Peyer's patch (tissue), 4 donors: ENCODE measurements at regions not wholly inside any gene's neighbourhood (a gene's known extent, or its start where the extent isn't known, plus 50 kb on each side); places are given as distances from the start of the nearest gene placed in this dataset.

Experiments
- DNase-seq, 3 donors: peaks; one replicate each; pipeline ENCODE4 v3.0.0-alpha.2; 2017 to 2019
- H3K27ac ChIP-seq, 4 donors: fragments of 200-600 bp; sonication (generic); one replicate each; pipeline ENCODE4 v1.5.1; 2016 to 2019
- H3K27me3 ChIP-seq, 2 donors: fragments of 200-600 bp; sonication (generic); one replicate each; pipeline ENCODE4 v1.5.1; 2019
- H3K36me3 ChIP-seq, 3 donors: fragments of 200-600 bp; sonication (generic); one replicate each; pipeline ENCODE4 v1.5.1; 2016 to 2019
- H3K4me1 ChIP-seq, 4 donors: fragments of 200-600 bp; sonication (generic); one replicate each; pipeline ENCODE4 v1.5.1; 2016 to 2019
- H3K4me3 ChIP-seq, 4 donors: fragments of 200-600 bp; sonication (generic); 1 replicate in 3 of 4; 2 replicates in 1 of 4; pipeline ENCODE4 v1.5.1; 2016 to 2019; ENCODE audit warnings: mild to moderate bottlenecking in 1 of 4
- H3K9me3 ChIP-seq, 4 donors: fragments of 200-600 bp; sonication (generic); one replicate each; pipeline ENCODE4 v1.5.1; 2016 to 2019; ENCODE audit warnings: mild to moderate bottlenecking in 1 of 4
- POLR2A ChIP-seq, 2 donors: fragments of 450-650 bp; IDR thresholded peaks; one replicate each; pipeline ENCODE4 v1.5.1; 2017; ENCODE audit warnings: antibody characterized with exemption in 2 of 2, mild to moderate bottlenecking in 2 of 2, moderate library complexity in 2 of 2
- TF ChIP-seq, protein P1 (sequence below), 6 experiments: fragments of 450-650 bp in 4 of 6; fragments of 200-600 bp in 2 of 6; sonication (generic) in 1 of 6; IDR thresholded peaks; one replicate each; pipeline ENCODE4 v1.5.1; 2017 to 2019; ENCODE audit warnings: antibody characterized with exemption in 6 of 6, mild to moderate bottlenecking in 3 of 6, moderate library complexity in 1 of 6

DNA sequence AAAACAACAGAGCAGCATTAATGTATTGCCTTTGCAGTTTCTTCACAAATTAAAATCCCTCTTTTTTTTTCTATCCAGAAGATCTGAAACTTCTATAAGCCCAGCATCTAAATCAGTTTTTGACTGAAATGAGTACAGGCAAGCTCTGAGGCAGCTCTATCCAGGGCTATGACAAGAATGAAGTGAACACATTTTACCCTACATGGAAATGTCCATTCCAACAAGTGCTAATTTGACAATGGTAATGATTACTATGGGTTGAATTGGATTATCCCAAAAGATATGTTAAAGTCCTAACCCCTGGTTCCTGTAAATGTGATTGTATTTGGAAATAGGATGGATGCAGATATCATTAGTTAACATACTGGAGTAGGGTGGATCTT lies 115.7 kb downstream of the RPL22L1 start:
- Histone ChIP-seq H3K27me3 (no peaks in the 10 kb centered on the region), H3K9me3 (no peaks in the 10 kb centered on the region), H3K4me3 (no peak overlapping the region), H3K36me3 (no peaks in the 10 kb centered on the region), H3K27ac (no peak overlapping the region), H3K4me1 (no peaks in the 10 kb centered on the region)
- DNase-seq = no peak
- TF ChIP-seq, protein P1, sequence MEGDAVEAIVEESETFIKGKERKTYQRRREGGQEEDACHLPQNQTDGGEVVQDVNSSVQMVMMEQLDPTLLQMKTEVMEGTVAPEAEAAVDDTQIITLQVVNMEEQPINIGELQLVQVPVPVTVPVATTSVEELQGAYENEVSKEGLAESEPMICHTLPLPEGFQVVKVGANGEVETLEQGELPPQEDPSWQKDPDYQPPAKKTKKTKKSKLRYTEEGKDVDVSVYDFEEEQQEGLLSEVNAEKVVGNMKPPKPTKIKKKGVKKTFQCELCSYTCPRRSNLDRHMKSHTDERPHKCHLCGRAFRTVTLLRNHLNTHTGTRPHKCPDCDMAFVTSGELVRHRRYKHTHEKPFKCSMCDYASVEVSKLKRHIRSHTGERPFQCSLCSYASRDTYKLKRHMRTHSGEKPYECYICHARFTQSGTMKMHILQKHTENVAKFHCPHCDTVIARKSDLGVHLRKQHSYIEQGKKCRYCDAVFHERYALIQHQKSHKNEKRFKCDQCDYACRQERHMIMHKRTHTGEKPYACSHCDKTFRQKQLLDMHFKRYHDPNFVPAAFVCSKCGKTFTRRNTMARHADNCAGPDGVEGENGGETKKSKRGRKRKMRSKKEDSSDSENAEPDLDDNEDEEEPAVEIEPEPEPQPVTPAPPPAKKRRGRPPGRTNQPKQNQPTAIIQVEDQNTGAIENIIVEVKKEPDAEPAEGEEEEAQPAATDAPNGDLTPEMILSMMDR (IDR thresholded peaks at IDR 0.05) = no peak
- TF ChIP-seq POLR2A (IDR thresholded peaks at IDR 0.05) = no peak

DNA sequence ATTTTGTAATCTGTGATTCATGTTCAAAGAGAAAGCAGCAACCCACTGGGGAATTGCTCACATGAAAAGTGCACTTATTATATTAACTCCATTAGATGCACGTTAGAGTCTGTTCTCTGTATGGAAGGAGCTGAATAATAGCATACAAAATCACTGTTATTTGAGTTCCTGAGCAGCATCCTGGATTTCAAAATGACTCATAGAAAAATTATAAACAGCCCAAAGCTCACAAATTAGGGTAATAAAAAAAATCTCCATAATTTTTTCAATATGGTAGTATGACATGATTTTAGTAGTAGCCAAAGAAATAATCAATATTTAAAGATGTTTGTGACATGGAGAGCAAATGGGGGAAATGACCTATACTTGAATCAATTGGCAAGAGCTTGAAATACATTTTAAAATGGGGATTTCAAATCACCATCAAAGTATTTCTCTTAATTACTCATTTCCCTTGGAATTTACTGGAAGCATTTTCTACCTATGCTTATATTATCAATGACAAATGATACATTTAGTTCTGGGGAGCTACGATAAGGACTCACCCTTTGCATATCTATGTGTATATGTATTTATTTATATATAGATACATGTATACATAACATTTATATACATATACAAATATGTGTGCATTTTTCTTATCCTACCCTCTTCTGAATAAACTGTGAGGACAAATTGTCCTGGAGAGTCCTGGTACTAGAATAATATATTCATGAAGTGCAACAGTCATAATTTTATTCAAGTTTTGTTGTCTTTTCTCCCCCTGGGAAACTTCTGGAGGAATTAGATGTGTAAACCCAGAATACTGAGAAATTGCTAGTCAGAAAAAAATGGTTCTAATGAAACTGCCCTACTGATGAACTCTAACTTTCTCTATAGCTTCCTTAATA lies 116.3 kb downstream of the RPL22L1 start:
- no peak for DNase-seq
- H3K4me1 ChIP-seq = no peaks in the 10 kb centered on the region
- H3K27ac ChIP-seq = no peak overlapping the region
- no peaks in the 10 kb centered on the region for H3K9me3 ChIP-seq
- no peak overlapping the region for H3K4me3 ChIP-seq
- TF ChIP-seq POLR2A (IDR thresholded peaks at IDR 0.05) = no peak
- H3K27me3 ChIP-seq = no peaks in the 10 kb centered on the region
- H3K36me3 ChIP-seq = no peaks in the 10 kb centered on the region

DNA sequence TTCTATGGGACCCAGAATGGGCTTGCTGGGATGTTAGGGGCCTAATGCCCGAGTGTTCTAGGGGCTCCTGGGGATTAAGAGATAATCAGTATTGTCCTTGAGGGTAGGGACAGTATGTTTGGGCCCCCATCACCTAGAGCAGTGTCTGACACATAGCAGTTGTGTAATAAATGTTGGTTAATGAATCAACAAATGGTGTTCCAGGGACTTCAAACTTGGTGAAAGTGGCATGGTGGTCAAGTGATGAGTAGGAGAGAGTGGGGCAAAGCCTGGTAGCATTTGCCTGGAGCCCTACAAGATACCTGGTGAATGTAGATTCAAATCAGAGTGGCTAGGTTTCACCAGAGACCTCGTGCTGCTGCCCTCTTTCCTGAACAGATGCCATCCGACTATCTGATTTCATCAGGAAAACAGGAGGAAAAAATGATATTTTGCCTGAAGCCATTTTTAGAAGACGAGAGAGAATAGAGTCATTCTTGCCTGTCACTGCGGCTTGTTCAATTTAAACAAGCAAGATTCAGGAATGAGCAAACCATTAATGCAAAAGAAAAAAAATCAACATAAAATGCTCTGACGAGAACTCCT lies 117.3 kb downstream of the RPL22L1 start:
- TF ChIP-seq, protein P1 (IDR thresholded peaks at IDR 0.05) = no peak
- TF ChIP-seq POLR2A (IDR thresholded peaks at IDR 0.05) = no peak
- H3K27ac ChIP-seq = no peak overlapping the region
- H3K27me3 ChIP-seq = no peaks in the 10 kb centered on the region
- H3K4me1 ChIP-seq = no peaks in the 10 kb centered on the region
- no peak for DNase-seq
- no peaks in the 10 kb centered on the region for H3K9me3 ChIP-seq
- no peak overlapping the region for H3K4me3 ChIP-seq
- H3K36me3 ChIP-seq = no peaks in the 10 kb centered on the region

DNA sequence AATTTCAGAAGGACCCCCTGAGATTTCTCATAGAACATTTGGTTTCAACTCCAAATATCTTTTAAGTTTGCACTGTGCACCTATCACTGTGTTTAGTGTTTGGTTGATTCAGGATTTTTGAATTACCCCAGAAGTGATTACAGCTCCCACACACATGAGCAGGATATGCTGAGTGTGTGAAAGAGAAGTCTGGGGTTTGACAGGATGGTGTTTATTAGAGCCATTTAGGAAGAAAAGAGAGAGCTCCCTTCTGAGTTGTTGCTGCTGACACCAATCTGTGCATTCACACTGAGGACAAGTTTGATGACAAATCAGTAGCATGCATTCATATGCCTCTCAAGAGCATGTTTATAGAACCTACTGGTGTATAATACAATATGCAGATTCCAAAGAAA lies 118.1 kb downstream of the RPL22L1 start:
- H3K27ac ChIP-seq = no peak overlapping the region

DNA sequence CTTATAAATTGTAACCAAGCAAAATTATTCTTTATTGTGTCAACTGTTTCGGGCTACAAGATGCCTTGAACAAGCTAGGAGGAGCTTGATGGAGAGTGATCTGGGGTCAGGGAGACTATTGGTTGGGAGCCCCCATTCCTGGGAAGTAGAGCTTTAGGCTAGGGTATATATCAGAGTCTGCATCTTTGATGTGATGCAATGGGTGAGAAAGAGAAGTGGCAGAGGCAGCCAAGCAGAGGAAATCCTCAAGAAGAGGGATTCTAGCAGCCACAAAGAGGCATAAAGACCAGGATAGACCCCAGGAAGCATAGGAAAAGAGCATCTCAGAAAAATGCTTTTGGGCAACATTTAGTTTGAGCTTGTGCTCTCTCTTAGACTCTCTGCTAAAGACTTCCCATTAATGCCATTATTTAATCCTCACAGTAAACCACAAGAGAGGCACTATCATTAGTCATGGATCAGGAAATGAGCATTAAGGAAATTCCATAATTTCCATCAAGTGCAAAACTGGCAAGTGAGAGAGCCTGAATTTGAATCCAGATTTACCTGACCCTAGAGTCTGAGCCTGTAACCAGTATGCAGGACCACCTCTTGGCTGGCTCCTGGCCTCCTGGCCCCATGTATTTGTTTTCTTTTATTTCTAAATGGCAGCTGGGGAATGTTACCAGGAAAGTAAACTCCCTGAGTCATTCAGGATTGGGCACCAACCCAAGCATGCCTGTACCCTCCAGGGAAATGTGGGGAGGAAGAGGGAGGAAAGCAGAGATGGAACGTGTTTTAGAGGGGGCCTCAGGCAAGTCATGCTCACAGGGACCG lies 118.7 kb downstream of the RPL22L1 start:
- DNase-seq = no peak

More for the DNA sequence above, 118.1 kb downstream of the RPL22L1 start:
- no peaks in the 10 kb centered on the region for H3K9me3 ChIP-seq
- no peak for DNase-seq
- no peaks in the 10 kb centered on the region for H3K27me3 ChIP-seq
- no peaks in the 10 kb centered on the region for H3K36me3 ChIP-seq
- no peak overlapping the region for H3K4me3 ChIP-seq
- TF ChIP-seq POLR2A (IDR thresholded peaks at IDR 0.05) = no peak
- TF ChIP-seq, protein P1 (IDR thresholded peaks at IDR 0.05) = no peak
- H3K4me1 ChIP-seq = no peaks in the 10 kb centered on the region

More for the DNA sequence above, 118.7 kb downstream of the RPL22L1 start:
- Histone ChIP-seq H3K4me1 (no peaks in the 10 kb centered on the region), H3K4me3 (no peak overlapping the region), H3K27ac (no peak overlapping the region), H3K9me3 (no peaks in the 10 kb centered on the region), H3K27me3 (no peaks in the 10 kb centered on the region), H3K36me3 (no peaks in the 10 kb centered on the region)
- no peak for TF ChIP-seq POLR2A (IDR thresholded peaks at IDR 0.05)
- TF ChIP-seq, protein P1 (IDR thresholded peaks at IDR 0.05) = no peak
